NCI-H1694 (cell line): ENCODE measurements at regions not wholly inside any gene's neighbourhood (a gene's known extent, or its start where the extent isn't known, plus 50 kb on each side); places are given as distances from the start of the nearest gene placed in this dataset.

Experiments used
- DNase-seq: peaks from one replicate; lab custom pipeline; 2025; lab: John Stamatoyannopoulos, UW

DNA sequence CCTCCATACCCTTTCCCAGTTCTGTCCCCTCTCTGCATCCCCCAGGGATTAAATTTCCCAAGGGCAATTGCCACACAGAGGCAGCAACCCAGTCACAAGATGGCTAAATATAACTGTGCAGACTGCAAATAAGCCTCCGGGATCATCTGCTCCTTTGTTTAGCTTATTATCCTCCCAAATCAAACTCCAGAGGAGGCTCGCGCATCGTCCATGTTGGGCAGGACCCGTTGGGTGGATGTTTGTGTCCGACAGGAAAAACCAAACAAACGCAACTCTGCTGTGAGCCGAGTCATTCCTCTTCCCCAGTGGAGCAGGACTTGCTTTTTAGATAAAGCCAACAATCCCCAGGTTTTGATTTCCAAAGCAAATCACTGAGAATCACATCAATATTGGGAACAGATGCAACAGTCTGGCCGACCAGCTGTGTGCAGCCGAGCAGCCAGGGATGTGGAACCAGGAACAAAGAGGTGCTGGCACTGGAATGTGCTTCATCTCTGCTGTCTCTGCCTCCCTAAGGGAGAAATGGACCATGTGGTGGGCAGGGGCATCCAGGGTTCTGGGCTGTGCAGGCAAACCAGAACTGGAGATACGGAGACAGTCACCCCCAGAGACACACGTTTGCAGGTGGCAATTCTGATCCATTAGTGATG is 89.8 kb downstream of the PTTG1 start:
- peak; percentile 58 for DNase-seq
